IMR-90 (cell line): ENCODE measurements at regions not wholly inside any gene's neighbourhood (a gene's known extent, or its start where the extent isn't known, plus 50 kb on each side); places are given as distances from the start of the nearest gene placed in this dataset.
"Not testable (repeated sequence)": the region's sequence is repeated elsewhere in the genome, so short reads cannot be mapped to it uniquely, and the experiment has no call there.

Source experiments
- ATAC-seq: fragments of 200-7000 bp; cut with Tn5 transposase; 2 replicates; pipeline ENCODE4 v1.9.1; 2020; ENCODE audit warnings: low read depth, mild to moderate bottlenecking, moderate library complexity
- BruUV-seq: library from RNA; stranded (reverse); fragments of 400-500 nt; replicated peaks from 2 replicates; lab custom pipeline; 2021; lab: Mats Ljungman, UMichigan
- CTCF ChIA-PET: fragments of 300-600 bp; formaldehyde crosslinking; extraction: SDS; loops from one replicate; lab custom pipeline; 2021; ENCODE audit warnings: antibody characterized with exemption; lab: Yijun Ruan, JAX
- POLR2A ChIA-PET: fragments of 300-600 bp; sonication (Branson Sonifier 250); formaldehyde crosslinking; loops from one replicate; lab custom pipeline; 2022; ENCODE audit warnings: antibody characterized with exemption; ENCODE audit not compliant: unreplicated experiment; lab: Charles Lee
- DNase-seq: peaks from one replicate; pipeline ENCODE4 v3.0.0; 2013
- H2AFZ ChIP-seq: replicated peaks from 2 replicates; pipeline ENCODE3; 2013; ENCODE audit warnings: low read length, mild to moderate bottlenecking; ENCODE audit not compliant: poor library complexity
- H2AK5ac ChIP-seq: 2 replicates; pipeline ENCODE4 v1.6.1; 2013; ENCODE audit warnings: low read depth, low read length, inconsistent platforms
- H2AK9ac ChIP-seq: replicated peaks from 2 replicates; pipeline ENCODE3; 2013; ENCODE audit warnings: mild to moderate bottlenecking, low read depth, low read length, moderate library complexity; ENCODE audit not compliant: poor library complexity
- H2BK120ac ChIP-seq: 2 replicates; pipeline ENCODE4 v1.6.1; 2013; ENCODE audit warnings: low read depth, low read length, inconsistent platforms
- H2BK15ac ChIP-seq: 3 replicates; pipeline ENCODE4 v1.6.1; 2013; ENCODE audit warnings: low read depth, low read length, inconsistent platforms
- H2BK20ac ChIP-seq: 2 replicates; pipeline ENCODE4 v1.6.1; 2013; ENCODE audit warnings: low read depth, mild to moderate bottlenecking, inconsistent platforms, low read length, moderate library complexity
- H2BK5ac ChIP-seq: 2 replicates; pipeline ENCODE4 v1.6.1; 2013; ENCODE audit warnings: mild to moderate bottlenecking, low read depth, low read length, inconsistent platforms; ENCODE audit not compliant: poor library complexity, severe bottlenecking
- H3K14ac ChIP-seq: replicated peaks from 2 replicates; pipeline ENCODE4 v1.6.1; 2013; ENCODE audit warnings: low read depth, low read length, inconsistent platforms
- H3K18ac ChIP-seq: 2 replicates; pipeline ENCODE4 v1.6.1; 2013; ENCODE audit warnings: low read depth, low read length, control low read depth
- H3K23ac ChIP-seq: 2 replicates; pipeline ENCODE4 v1.6.1; 2013; ENCODE audit warnings: low read depth, low read length, inconsistent platforms
- H3K27ac ChIP-seq: 2 replicates; pipeline ENCODE4 v1.5.1; 2013; ENCODE audit warnings: mild to moderate bottlenecking, control low read depth, low read length; ENCODE audit not compliant: insufficient read depth
- H3K27me3 ChIP-seq: 2 replicates; pipeline ENCODE4 v1.6.1; 2013; ENCODE audit warnings: low read length; ENCODE audit not compliant: control insufficient read depth, insufficient read depth
- H3K36me3 ChIP-seq: 2 replicates; pipeline ENCODE4 v1.6.1; 2013; ENCODE audit warnings: low read length, mixed read lengths; ENCODE audit not compliant: control insufficient read depth, insufficient read depth
- H3K4ac ChIP-seq: 2 replicates; pipeline ENCODE4 v1.6.1; 2013; ENCODE audit warnings: low read depth, low read length, inconsistent platforms
- H3K4me1 ChIP-seq: 2 replicates; pipeline ENCODE4 v1.6.1; 2013; ENCODE audit warnings: low read length, mixed read lengths; ENCODE audit not compliant: control insufficient read depth, insufficient read depth
- H3K4me2 ChIP-seq: 2 replicates; pipeline ENCODE4 v1.6.1; 2013; ENCODE audit warnings: low read depth, mild to moderate bottlenecking, control low read depth, low read length, moderate library complexity
- H3K4me3 ChIP-seq: 2 replicates; pipeline ENCODE4 v1.5.1; 2013; ENCODE audit warnings: low read depth, mild to moderate bottlenecking, control low read depth, low read length, moderate library complexity; ENCODE audit not compliant: insufficient read depth
- H3K56ac ChIP-seq: 2 replicates; pipeline ENCODE4 v1.6.1; 2013; ENCODE audit warnings: low read length, inconsistent platforms; ENCODE audit not compliant: insufficient read depth; ENCODE audit errors: extremely low read depth
- H3K79me1 ChIP-seq, 2 experiments: 2 replicates each; pipeline ENCODE4 v1.6.1; 2013; ENCODE audit warnings: low read length in 2 of 2, inconsistent platforms in 1 of 2, low read depth in 1 of 2
- H3K9ac ChIP-seq: 2 replicates; pipeline ENCODE4 v1.6.1; 2013; ENCODE audit warnings: low read depth, low read length, control low read depth
- H3K9me1 ChIP-seq: 2 replicates; pipeline ENCODE4 v1.6.1; 2013; ENCODE audit warnings: low read length, inconsistent platforms; ENCODE audit not compliant: insufficient read depth
- H3K9me3 ChIP-seq: 2 replicates; pipeline ENCODE4 v1.6.1; 2013; ENCODE audit warnings: low read length; ENCODE audit not compliant: control insufficient read depth, insufficient read depth
- H4K20me1 ChIP-seq: 2 replicates; pipeline ENCODE4 v1.6.1; 2013; ENCODE audit warnings: low read length, inconsistent platforms; ENCODE audit not compliant: insufficient read depth
- H4K5ac ChIP-seq: 2 replicates; pipeline ENCODE4 v1.6.1; 2013; ENCODE audit warnings: mild to moderate bottlenecking, low read depth, low read length, control low read depth
- H4K8ac ChIP-seq, 2 experiments: 2 replicates each; pipeline ENCODE4 v1.6.1; 2013; ENCODE audit warnings: low read depth in 2 of 2, low read length in 2 of 2, control low read depth in 1 of 2, inconsistent platforms in 1 of 2
- H4K91ac ChIP-seq: 2 replicates; pipeline ENCODE4 v1.6.1; 2013; ENCODE audit warnings: low read depth, low read length, inconsistent platforms; ENCODE audit not compliant: insufficient read depth
- MAFK ChIP-seq: IDR thresholded peaks from 2 replicates; pipeline ENCODE4 v1.6.1; 2012; ENCODE audit warnings: low read depth, low read length, improper control_type of control experiment
- WGBS, 2 experiments: methylation state at CpG; one replicate each; pipeline versions ENCODE4 v1.1.5 to v1.1.7; 2013; ENCODE audit warnings: missing lambda C conversion rate in 2 of 2; ENCODE audit not compliant: insufficient read length in 1 of 2; ENCODE audit errors: extremely low coverage in 2 of 2; 5-methylcytosine and 5-hydroxymethylcytosine counted together
- dilution Hi-C: fragments of 300-500 bp; cut with HindIII; formaldehyde crosslinking; loops from one replicate; pipeline ENCODE4 v1.14.3; 2018; ENCODE audit warnings: low sequenced_read_pairs; ENCODE audit not compliant: unreplicated experiment
- in situ Hi-C: fragments of 300-500 bp; cut with MboI; formaldehyde crosslinking; loops from 3 replicates; pipeline ENCODE4 v1.14.3; 2019; ENCODE audit warnings: low sequenced_read_pairs, inconsistent platforms, mixed read lengths
- intact Hi-C: fragments of 100-400 bp; cut with micrococcal nuclease; formaldehyde crosslinking; loops from 2 replicates; pipeline ENCODE4 v1.10.0; 2022

DNA sequence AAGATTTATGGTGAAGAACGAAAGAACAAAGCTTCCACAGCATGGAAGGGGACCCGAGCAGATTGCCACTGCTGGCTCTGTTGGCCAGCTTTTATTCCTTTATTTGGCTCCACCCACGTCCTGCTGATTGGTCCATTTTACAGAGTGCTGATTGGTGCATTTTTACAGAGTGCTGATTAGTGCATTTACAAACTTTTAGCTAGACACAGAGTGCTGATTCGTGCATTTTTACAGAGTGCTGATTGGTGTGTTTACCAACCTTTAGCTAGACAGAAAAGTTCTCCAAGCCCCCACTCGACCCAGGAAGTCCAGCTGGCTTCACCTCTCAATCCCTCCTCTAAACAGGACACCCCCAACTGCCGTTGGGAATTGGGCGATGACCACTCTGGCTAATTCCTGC is 511.5 kb downstream of the CCER1 start:
- intact Hi-C loops, dilution Hi-C loops, H2AK5ac ChIP-seq, H3K23ac ChIP-seq, H3K27me3 ChIP-seq, H2BK120ac ChIP-seq, H4K20me1 ChIP-seq, H3K36me3 ChIP-seq, H4K91ac ChIP-seq, H3K56ac ChIP-seq, in situ Hi-C loops, H3K4me1 ChIP-seq, H2AFZ ChIP-seq, H3K79me1 ChIP-seq, H2BK20ac ChIP-seq, H2AK9ac ChIP-seq, H3K14ac ChIP-seq, H2BK5ac ChIP-seq, POLR2A ChIA-PET, H3K9ac ChIP-seq, DNase-seq, H4K8ac ChIP-seq, H3K18ac ChIP-seq, ATAC-seq, BruUV-seq, H3K27ac ChIP-seq, H2BK15ac ChIP-seq, H3K9me1 ChIP-seq, H3K9me3 ChIP-seq, CTCF ChIA-PET, H3K4me3 ChIP-seq, H3K4ac ChIP-seq, H3K4me2 ChIP-seq, H4K5ac ChIP-seq: not testable (repeated sequence)
- WGBS, 2 experiments = no CpG with 5 or more reads among the region's 7 CpGs
- TF ChIP-seq MAFK = 0 out of 2 replicates have a peak, but pooled peaks have one; percentile 5
